K562 (cell line): ENCODE measurements at regions not wholly inside any gene's neighbourhood (a gene's known extent, or its start where the extent isn't known, plus 50 kb on each side); places are given as distances from the start of the nearest gene placed in this dataset.

Source experiments
- ATAC-seq: fragments of 200-7000 bp; cut with Tn5 transposase; 3 replicates; pipeline ENCODE4 v1.9.1; 2020; ENCODE audit warnings: moderate library complexity
- BruUV-seq: library from RNA; stranded (reverse); fragments of 400-500 nt; replicated peaks from 2 replicates; lab custom pipeline; 2021; lab: Mats Ljungman, UMichigan
- CTCF ChIA-PET: fragments of 300-600 bp; formaldehyde crosslinking; extraction: SDS; loops from one replicate; lab custom pipeline; 2021; ENCODE audit warnings: low intra/inter-chr PET ratio; lab: Yijun Ruan, JAX
- POLR2A ChIA-PET: fragments of 300-600, 350-650 bp; sonication (Branson Sonifier 250); formaldehyde crosslinking; extraction: SDS; loops from one replicate; lab custom pipeline; 2021; ENCODE audit warnings: antibody characterized with exemption, inconsistent platforms; lab: Yijun Ruan, JAX
- DNase-seq, 4 experiments: peaks; one replicate each; pipeline versions ENCODE4 v3.0.0 to v3.0.0-alpha.2; 2011 to 2018; ENCODE audit warnings: low spot score in 3 of 4, mixed read lengths in 3 of 4; ENCODE audit errors: extremely low read depth in 1 of 4
- FAIRE-seq: peaks from 2 replicates; lab custom pipeline; 2011; peaks lifted over from hg19 to GRCh38; lab: Jason Lieb, UNC
- H2AFZ ChIP-seq: 2 replicates; pipeline ENCODE4 v1.6.0; 2011; ENCODE audit warnings: low read depth, low read length, control low read depth, inconsistent platforms
- H3K27ac ChIP-seq: fragments of 200-600 bp; 3 replicates; pipeline ENCODE4 v1.8.0; 2011; ENCODE audit warnings: low read depth, mild to moderate bottlenecking, control low read depth, inconsistent platforms, low read length, moderate library complexity, mixed read lengths; ENCODE audit errors: extremely low read depth
- H3K27me3 ChIP-seq, 2 experiments: fragments of 300-600 bp in 1 of 2; 2 replicates in 1 of 2; 3 replicates in 1 of 2; pipeline versions ENCODE4 v1.6.0 to v1.8.0; 2011; ENCODE audit warnings: inconsistent platforms in 2 of 2, low read length in 2 of 2, mild to moderate bottlenecking in 1 of 2, mixed read lengths in 1 of 2, moderate library complexity in 1 of 2; ENCODE audit not compliant: control insufficient read depth in 2 of 2, insufficient read depth in 2 of 2
- H3K36me3 ChIP-seq: fragments of 300-600 bp; 3 replicates; pipeline ENCODE4 v1.8.0; 2011; ENCODE audit warnings: mild to moderate bottlenecking, low read length, inconsistent platforms; ENCODE audit not compliant: control insufficient read depth, insufficient read depth
- H3K4me1 ChIP-seq, 2 experiments: fragments of 200-600 bp in 1 of 2; replicated peaks in 1 of 2; 2 replicates in 1 of 2; 3 replicates in 1 of 2; pipeline versions ENCODE4 v1.5.1 to v1.8.0; 2011; ENCODE audit warnings: inconsistent platforms in 2 of 2, low read length in 2 of 2, mild to moderate bottlenecking in 1 of 2, mixed read lengths in 1 of 2, moderate library complexity in 1 of 2; ENCODE audit not compliant: control insufficient read depth in 2 of 2, insufficient read depth in 2 of 2
- H3K4me2 ChIP-seq: 2 replicates; pipeline ENCODE4 v1.6.1; 2011; ENCODE audit warnings: low read length, control low read depth, inconsistent platforms, mixed read lengths; ENCODE audit not compliant: insufficient read depth
- H3K4me3 ChIP-seq: fragments of 200-600 bp; sonication (generic), shearing (Covaris generic); 2 replicates; pipeline ENCODE4 v1.5.1; 2016; ENCODE audit warnings: control low read depth, inconsistent platforms
- H3K79me2 ChIP-seq: fragments of 200-600 bp; 3 replicates; pipeline ENCODE4 v1.8.0; 2011; ENCODE audit warnings: low read length, inconsistent platforms; ENCODE audit not compliant: control insufficient read depth, insufficient read depth
- H3K9ac ChIP-seq, 2 experiments: 2 replicates each; pipeline versions ENCODE4 v1.6.0 to v1.6.1; 2011; ENCODE audit warnings: low read depth in 2 of 2, low read length in 2 of 2, control low read depth in 1 of 2, inconsistent platforms in 1 of 2, mild to moderate bottlenecking in 1 of 2, mixed read lengths in 1 of 2; ENCODE audit not compliant: insufficient read depth in 1 of 2
- H3K9me1 ChIP-seq: one replicate; pipeline ENCODE4 v1.6.0; 2011; ENCODE audit warnings: inconsistent platforms, mild to moderate bottlenecking, low read length, moderate library complexity; ENCODE audit not compliant: control insufficient read depth, insufficient read depth
- H3K9me3 ChIP-seq: replicated peaks from 2 replicates; pipeline ENCODE4 v1.5.1; 2011; ENCODE audit warnings: low read depth, low read length, inconsistent platforms; ENCODE audit not compliant: control insufficient read depth, insufficient read depth
- H4K20me1 ChIP-seq: replicated peaks from 2 replicates; pipeline ENCODE4 v1.6.1; 2011; ENCODE audit warnings: low read length, inconsistent platforms, mixed read lengths; ENCODE audit not compliant: control insufficient read depth, insufficient read depth
- DMBX1 ChIP-seq: fragments of 250-450 bp; sonication (Bioruptor Pico); IDR thresholded peaks from 2 replicates; pipeline ENCODE4 v1.8.0; 2022; ENCODE audit warnings: inconsistent platforms, mild to moderate bottlenecking, moderate library complexity, borderline replicate concordance
- DPF2 ChIP-seq: fragments of 450-650 bp; IDR thresholded peaks from 2 replicates; pipeline ENCODE4 v1.6.1; 2016
- FIP1L1 ChIP-seq: fragments of 200-400 bp; formaldehyde crosslinking; IDR thresholded peaks from 2 replicates; pipeline ENCODE4 v1.6.1; 2018; ENCODE audit warnings: mild to moderate bottlenecking, low read depth, low read length; ENCODE audit not compliant: poor library complexity, severe bottlenecking
- FOXA3 ChIP-seq, 2 experiments: fragments of 450-650 bp in 1 of 2; sonication (generic) in 1 of 2; formaldehyde crosslinking; IDR thresholded peaks in 1 of 2; conservative IDR thresholded peaks in 1 of 2; 2 replicates each; pipeline versions ENCODE4 v1.4.0 to v1.8.0; 2020 to 2022; ENCODE audit warnings: mild to moderate bottlenecking in 2 of 2, missing genetic modification reagents in 1 of 2
- HLTF ChIP-seq: fragments of 450-650 bp; IDR thresholded peaks from 2 replicates; pipeline ENCODE4 v1.6.1; 2016
- MCM2 ChIP-seq: fragments of 450-650 bp; IDR thresholded peaks from 2 replicates; pipeline ENCODE4 v1.6.1; 2017; ENCODE audit warnings: low read depth, mild to moderate bottlenecking
- NCOA2 ChIP-seq, 2 experiments: fragments of 450-650 bp; IDR thresholded peaks; 2 replicates each; pipeline ENCODE4 v1.6.1; 2018; ENCODE audit warnings: mild to moderate bottlenecking in 2 of 2, moderate library complexity in 1 of 2; ENCODE audit not compliant: partially characterized antibody in 2 of 2
- PCBP1 ChIP-seq: fragments of 200-400 bp; formaldehyde crosslinking; IDR thresholded peaks from 2 replicates; pipeline ENCODE4 v1.6.1; 2018; ENCODE audit warnings: mild to moderate bottlenecking, low read depth, low read length; ENCODE audit not compliant: poor library complexity, severe bottlenecking
- SMAD4 ChIP-seq: fragments of 250-450 bp; sonication (Bioruptor Pico); conservative IDR thresholded peaks from 2 replicates; pipeline ENCODE4 v1.8.0; 2021; ENCODE audit warnings: inconsistent platforms, mild to moderate bottlenecking, moderate library complexity
- TOE1 ChIP-seq, 2 experiments: fragments of 450-650 bp in 1 of 2; sonication (generic) in 1 of 2; formaldehyde crosslinking in 1 of 2; IDR thresholded peaks; 2 replicates each; pipeline versions ENCODE4 v1.7.1 to v1.8.0; 2016 to 2022; ENCODE audit warnings: borderline replicate concordance in 2 of 2, mild to moderate bottlenecking in 2 of 2, antibody characterized with exemption in 1 of 2, inconsistent platforms in 1 of 2, low read depth in 1 of 2, missing genetic modification reagents in 1 of 2, moderate library complexity in 1 of 2
- TRIM28 ChIP-seq: fragments of 450-650 bp; IDR thresholded peaks from 2 replicates; pipeline ENCODE4 v1.6.1; 2017
- ZBTB1 ChIP-seq: sonication (generic); formaldehyde crosslinking; IDR thresholded peaks from 2 replicates; pipeline ENCODE4 v1.8.1; 2023; ENCODE audit warnings: missing genetic modification reagents, low read depth, mild to moderate bottlenecking, borderline replicate concordance
- ZNF274 ChIP-seq: IDR thresholded peaks from 2 replicates; pipeline ENCODE4 v1.6.1; 2011; ENCODE audit warnings: low read depth, mild to moderate bottlenecking, low read length, moderate library complexity, borderline replicate concordance
- ZNF57 ChIP-seq: fragments of 450-650 bp; formaldehyde crosslinking; IDR thresholded peaks from 2 replicates; pipeline ENCODE4 v1.4.0; 2020; ENCODE audit warnings: mild to moderate bottlenecking, moderate library complexity
- ZNF717 ChIP-seq: fragments of 250-450 bp; sonication (Bioruptor Pico); IDR thresholded peaks from 2 replicates; pipeline ENCODE4 v1.5.0; 2021
- WGBS: fragments of 100-300 bp; shearing (Covaris generic); methylation state at CpG from one replicate; pipeline ENCODE4 v1.1.6; 2016; ENCODE audit warnings: low coverage, mixed read lengths; ENCODE audit not compliant: insufficient coverage; ENCODE audit errors: missing lambda C conversion rate; 5-methylcytosine and 5-hydroxymethylcytosine counted together
- in situ Hi-C: fragments of 300-500 bp; cut with MboI; formaldehyde crosslinking; loops from 4 replicates; pipeline ENCODE4 v1.15.0; 2018; ENCODE audit warnings: inconsistent platforms, mixed read lengths
- intact Hi-C: fragments of 100-400 bp; cut with micrococcal nuclease; formaldehyde crosslinking; loops from 2 replicates; pipeline ENCODE4 v1.14.2; 2022
- TF ChIP-seq, protein P1 (sequence below): fragments of 200-400 bp; formaldehyde crosslinking; IDR thresholded peaks from 2 replicates; pipeline ENCODE4 v1.6.1; 2017; ENCODE audit warnings: mild to moderate bottlenecking, low read depth, low read length, moderate library complexity
- TF ChIP-seq, protein P2 (sequence below), 2 experiments: fragments of 450-650 bp; conservative IDR thresholded peaks; 2 replicates each; pipeline ENCODE4 v1.6.1; 2017; ENCODE audit warnings: mild to moderate bottlenecking in 2 of 2, moderate library complexity in 2 of 2

DNA sequence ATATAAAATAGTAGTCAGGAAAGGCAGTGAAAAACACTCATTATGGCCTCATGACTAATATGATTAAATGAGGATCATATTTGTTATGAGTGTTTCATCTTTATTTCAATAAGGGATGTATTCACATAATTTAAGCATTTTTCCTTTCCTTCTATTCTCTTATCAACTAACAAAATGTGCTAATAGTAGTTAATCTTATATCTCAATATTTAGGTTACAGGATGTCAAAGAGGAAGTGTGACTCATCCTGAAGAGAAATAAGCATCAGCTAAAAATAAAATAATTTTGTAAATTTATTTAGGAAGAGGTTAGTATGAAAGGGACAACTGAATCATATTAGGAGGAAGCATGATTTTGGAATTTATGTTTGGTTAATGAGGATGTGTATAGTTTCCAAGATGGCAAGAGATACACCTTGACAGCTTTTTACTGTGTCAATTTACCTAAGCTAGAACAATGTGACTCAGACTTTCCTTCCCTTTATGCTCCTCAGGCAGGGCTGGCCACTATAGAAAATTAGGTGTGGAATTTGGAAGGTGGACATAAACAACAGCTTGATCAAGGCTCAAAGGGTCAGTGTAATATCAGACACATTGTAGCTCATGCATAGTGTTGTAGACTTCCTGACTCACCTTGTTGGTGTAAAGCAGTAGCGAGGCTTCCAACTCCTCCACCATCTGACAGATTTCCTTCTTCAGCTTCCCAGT lies 172.7 kb downstream of the SLITRK1 start:
- POLR2A ChIA-PET = no interaction called here

More for the DNA sequence above, 172.7 kb downstream of the SLITRK1 start:
- Histone ChIP-seq H2AFZ (no peak overlapping the region), H3K4me1 (no peaks in the 10 kb centered on the region), H3K36me3 (no peaks in the 10 kb centered on the region), H3K4me2 (no peak overlapping the region), H3K9me3 (no peaks in the 10 kb centered on the region), H3K9ac (no peak overlapping the region), H3K4me3 (no peak overlapping the region), H3K27me3 (no peaks in the 10 kb centered on the region), H3K9me1 (no peaks in the 10 kb centered on the region), H3K27ac (no peak overlapping the region), H4K20me1 (no peaks in the 10 kb centered on the region), H3K79me2 (no peaks in the 10 kb centered on the region)
- TF ChIP-seq HLTF = no peak
- TF ChIP-seq DPF2 = no peak
- no peak for TF ChIP-seq ZNF717 (CRISPR knock-in tag)
- TF ChIP-seq, protein P1, sequence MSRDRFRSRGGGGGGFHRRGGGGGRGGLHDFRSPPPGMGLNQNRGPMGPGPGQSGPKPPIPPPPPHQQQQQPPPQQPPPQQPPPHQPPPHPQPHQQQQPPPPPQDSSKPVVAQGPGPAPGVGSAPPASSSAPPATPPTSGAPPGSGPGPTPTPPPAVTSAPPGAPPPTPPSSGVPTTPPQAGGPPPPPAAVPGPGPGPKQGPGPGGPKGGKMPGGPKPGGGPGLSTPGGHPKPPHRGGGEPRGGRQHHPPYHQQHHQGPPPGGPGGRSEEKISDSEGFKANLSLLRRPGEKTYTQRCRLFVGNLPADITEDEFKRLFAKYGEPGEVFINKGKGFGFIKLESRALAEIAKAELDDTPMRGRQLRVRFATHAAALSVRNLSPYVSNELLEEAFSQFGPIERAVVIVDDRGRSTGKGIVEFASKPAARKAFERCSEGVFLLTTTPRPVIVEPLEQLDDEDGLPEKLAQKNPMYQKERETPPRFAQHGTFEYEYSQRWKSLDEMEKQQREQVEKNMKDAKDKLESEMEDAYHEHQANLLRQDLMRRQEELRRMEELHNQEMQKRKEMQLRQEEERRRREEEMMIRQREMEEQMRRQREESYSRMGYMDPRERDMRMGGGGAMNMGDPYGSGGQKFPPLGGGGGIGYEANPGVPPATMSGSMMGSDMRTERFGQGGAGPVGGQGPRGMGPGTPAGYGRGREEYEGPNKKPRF = no peak
- no peak for TF ChIP-seq TOE1 (IDR thresholded peaks at IDR 0.05; ENCODE audit: borderline replicate concordance)
- TF ChIP-seq TOE1 (CRISPR knock-in tag; IDR thresholded peaks at IDR 0.05; ENCODE audit: borderline replicate concordance, low read depth) = no peak
- no peak for TF ChIP-seq ZNF274
- TF ChIP-seq PCBP1 = no peak
- TF ChIP-seq ZBTB1 (CRISPR knock-in tag) = no peak
- no peak for TF ChIP-seq FIP1L1
- no peak for TF ChIP-seq SMAD4
- TF ChIP-seq, protein P2, sequence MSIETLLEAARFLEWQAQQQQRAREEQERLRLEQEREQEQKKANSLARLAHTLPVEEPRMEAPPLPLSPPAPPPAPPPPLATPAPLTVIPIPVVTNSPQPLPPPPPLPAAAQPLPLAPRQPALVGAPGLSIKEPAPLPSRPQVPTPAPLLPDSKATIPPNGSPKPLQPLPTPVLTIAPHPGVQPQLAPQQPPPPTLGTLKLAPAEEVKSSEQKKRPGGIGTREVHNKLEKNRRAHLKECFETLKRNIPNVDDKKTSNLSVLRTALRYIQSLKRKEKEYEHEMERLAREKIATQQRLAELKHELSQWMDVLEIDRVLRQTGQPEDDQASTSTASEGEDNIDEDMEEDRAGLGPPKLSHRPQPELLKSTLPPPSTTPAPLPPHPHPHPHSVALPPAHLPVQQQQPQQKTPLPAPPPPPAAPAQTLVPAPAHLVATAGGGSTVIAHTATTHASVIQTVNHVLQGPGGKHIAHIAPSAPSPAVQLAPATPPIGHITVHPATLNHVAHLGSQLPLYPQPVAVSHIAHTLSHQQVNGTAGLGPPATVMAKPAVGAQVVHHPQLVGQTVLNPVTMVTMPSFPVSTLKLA (conservative IDR thresholded peaks at IDR 0.05) = no peak
- no peak for TF ChIP-seq FOXA3 (CRISPR knock-in tag; conservative IDR thresholded peaks at IDR 0.05 in 1 of 2, IDR thresholded peaks at IDR 0.05 in 1 of 2)
- no peak for TF ChIP-seq ZNF57
- TF ChIP-seq NCOA2 (IDR thresholded peaks at IDR 0.05; ENCODE audit: partially characterized antibody in 2 of 2) = no peak
- TF ChIP-seq TRIM28 = no peak
- TF ChIP-seq DMBX1 (CRISPR knock-in tag) = no peak
- TF ChIP-seq MCM2 = no peak
- ATAC-seq = no peak
- DNase-seq = no peak
- in situ Hi-C loops = no loop called here
- intact Hi-C loops = no loop called here
- no TSS peak for BruUV-seq
- CTCF ChIA-PET = no interaction called here
- WGBS = 20% methylated on average over 1 of the region's 1 CpG
- FAIRE-seq = no peak
